Breast epithelium (tissue), 3 donors: ENCODE measurements at regions not wholly inside any gene's neighbourhood (a gene's known extent, or its start where the extent isn't known, plus 50 kb on each side); places are given as distances from the start of the nearest gene placed in this dataset.

Experiments
- CTCF ChIP-seq, 3 donors: fragments of 450-650 bp; IDR thresholded peaks; one replicate each; pipeline ENCODE4 v1.5.1; 2016 to 2017; ENCODE audit warnings: antibody characterized with exemption in 3 of 3, mild to moderate bottlenecking in 3 of 3, moderate library complexity in 3 of 3
- POLR2A ChIP-seq: fragments of 450-650 bp; IDR thresholded peaks from one replicate; pipeline ENCODE4 v1.6.1; 2016; ENCODE audit warnings: antibody characterized with exemption, mild to moderate bottlenecking, moderate library complexity
- POLR2AphosphoS5 ChIP-seq, 3 donors: sonication (generic); formaldehyde crosslinking; IDR thresholded peaks; one replicate each; pipeline ENCODE4 v1.6.1; 2017; ENCODE audit warnings: antibody characterized with exemption in 3 of 3

GRCh38 chr22:22035771-22036314 is 53.3 kb upstream of the TOP3B start:
- TF ChIP-seq CTCF (IDR thresholded peaks at IDR 0.05) (no peak), POLR2A (no peak), POLR2AphosphoS5 (IDR thresholded peaks at IDR 0.05) (no peak)
